ENCODE measurements at regions not wholly inside any gene's neighbourhood (a gene's known extent, or its start where the extent isn't known, plus 50 kb on each side); places are given as distances from the start of the nearest gene placed in this dataset.

DNA sequence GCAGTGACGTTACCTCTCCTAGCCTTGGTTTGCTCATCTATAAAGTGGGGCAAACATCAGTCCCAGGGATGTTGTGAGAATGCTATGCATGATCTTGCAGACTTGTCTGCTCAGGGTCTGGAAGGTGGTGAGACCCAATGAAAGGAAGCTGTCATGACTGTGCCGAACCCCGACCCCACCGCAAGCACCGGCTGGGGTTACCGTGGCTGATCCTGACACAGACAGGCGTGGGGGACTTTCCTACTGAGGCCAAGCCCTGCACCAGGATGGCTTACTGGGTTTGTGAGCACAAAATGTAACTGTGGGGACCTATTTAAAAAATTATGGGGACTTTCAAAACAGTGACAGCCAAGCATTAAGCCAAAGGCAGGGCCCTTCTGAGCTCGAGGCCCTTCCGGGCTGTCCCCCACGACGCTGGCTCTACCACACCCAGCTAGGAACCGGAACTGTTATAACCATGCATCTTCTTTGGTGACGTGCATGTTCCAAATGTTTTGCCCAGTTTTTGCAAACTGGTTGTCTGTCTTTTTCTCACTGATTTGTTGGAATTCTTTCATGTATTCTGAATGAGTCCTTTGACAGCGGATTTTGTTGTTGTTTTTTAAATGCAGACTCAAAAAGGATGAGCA lies 76.6 kb upstream of the PMEPA1 start:
- TF ChIP-seq, protein P1, sequence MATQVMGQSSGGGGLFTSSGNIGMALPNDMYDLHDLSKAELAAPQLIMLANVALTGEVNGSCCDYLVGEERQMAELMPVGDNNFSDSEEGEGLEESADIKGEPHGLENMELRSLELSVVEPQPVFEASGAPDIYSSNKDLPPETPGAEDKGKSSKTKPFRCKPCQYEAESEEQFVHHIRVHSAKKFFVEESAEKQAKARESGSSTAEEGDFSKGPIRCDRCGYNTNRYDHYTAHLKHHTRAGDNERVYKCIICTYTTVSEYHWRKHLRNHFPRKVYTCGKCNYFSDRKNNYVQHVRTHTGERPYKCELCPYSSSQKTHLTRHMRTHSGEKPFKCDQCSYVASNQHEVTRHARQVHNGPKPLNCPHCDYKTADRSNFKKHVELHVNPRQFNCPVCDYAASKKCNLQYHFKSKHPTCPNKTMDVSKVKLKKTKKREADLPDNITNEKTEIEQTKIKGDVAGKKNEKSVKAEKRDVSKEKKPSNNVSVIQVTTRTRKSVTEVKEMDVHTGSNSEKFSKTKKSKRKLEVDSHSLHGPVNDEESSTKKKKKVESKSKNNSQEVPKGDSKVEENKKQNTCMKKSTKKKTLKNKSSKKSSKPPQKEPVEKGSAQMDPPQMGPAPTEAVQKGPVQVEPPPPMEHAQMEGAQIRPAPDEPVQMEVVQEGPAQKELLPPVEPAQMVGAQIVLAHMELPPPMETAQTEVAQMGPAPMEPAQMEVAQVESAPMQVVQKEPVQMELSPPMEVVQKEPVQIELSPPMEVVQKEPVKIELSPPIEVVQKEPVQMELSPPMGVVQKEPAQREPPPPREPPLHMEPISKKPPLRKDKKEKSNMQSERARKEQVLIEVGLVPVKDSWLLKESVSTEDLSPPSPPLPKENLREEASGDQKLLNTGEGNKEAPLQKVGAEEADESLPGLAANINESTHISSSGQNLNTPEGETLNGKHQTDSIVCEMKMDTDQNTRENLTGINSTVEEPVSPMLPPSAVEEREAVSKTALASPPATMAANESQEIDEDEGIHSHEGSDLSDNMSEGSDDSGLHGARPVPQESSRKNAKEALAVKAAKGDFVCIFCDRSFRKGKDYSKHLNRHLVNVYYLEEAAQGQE (IDR thresholded peaks at IDR 0.05; ENCODE audit: insufficient read depth in 1 of 2, low read depth in 2 of 2, low read length in 2 of 2): no peak
- TF ChIP-seq SIN3A (IDR thresholded peaks at IDR 0.05; ENCODE audit: borderline replicate concordance, insufficient read depth, low read length) (no peak), FOXP2 (optimal IDR thresholded peaks at IDR 0.05; ENCODE audit: borderline replicate concordance, extremely low read depth, extremely low read length, insufficient read depth) (no peak), TAF1 (IDR thresholded peaks at IDR 0.05; ENCODE audit: borderline replicate concordance, insufficient read depth, low read length) (no peak), POLR2AphosphoS5 (IDR thresholded peaks at IDR 0.05; ENCODE audit: low read depth, low read length) (no peak)

DNA sequence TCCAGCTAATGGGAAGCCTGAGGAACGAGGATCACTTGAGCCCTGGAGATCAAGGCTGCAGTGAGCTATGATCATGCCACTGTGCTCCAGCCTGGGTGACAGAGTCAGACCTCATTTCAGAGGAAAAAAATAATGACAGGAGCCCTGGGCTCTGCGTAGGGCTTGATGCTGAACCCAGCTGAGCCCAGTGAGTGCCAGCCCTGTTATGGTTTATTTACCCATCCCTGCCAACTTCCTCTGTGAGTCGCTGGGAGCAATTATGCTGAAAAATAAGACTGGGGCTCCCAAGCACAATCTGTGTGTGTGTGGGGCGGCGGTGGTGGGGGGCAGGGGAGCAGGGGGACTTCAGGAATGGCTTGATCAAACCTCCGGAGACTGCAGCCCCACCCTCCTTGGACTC lies 75.9 kb upstream of the PMEPA1 start:
- TF ChIP-seq POLR2AphosphoS5 (IDR thresholded peaks at IDR 0.05; ENCODE audit: low read depth, low read length): no peak
- TF ChIP-seq SIN3A (IDR thresholded peaks at IDR 0.05; ENCODE audit: borderline replicate concordance, insufficient read depth, low read length): no peak
- TF ChIP-seq, protein P1 (IDR thresholded peaks at IDR 0.05; ENCODE audit: insufficient read depth in 1 of 2, low read depth in 2 of 2, low read length in 2 of 2): no peak
- TF ChIP-seq TAF1 (IDR thresholded peaks at IDR 0.05; ENCODE audit: borderline replicate concordance, insufficient read depth, low read length): no peak
- no peak for TF ChIP-seq FOXP2 (optimal IDR thresholded peaks at IDR 0.05; ENCODE audit: borderline replicate concordance, extremely low read depth, extremely low read length, insufficient read depth)

DNA sequence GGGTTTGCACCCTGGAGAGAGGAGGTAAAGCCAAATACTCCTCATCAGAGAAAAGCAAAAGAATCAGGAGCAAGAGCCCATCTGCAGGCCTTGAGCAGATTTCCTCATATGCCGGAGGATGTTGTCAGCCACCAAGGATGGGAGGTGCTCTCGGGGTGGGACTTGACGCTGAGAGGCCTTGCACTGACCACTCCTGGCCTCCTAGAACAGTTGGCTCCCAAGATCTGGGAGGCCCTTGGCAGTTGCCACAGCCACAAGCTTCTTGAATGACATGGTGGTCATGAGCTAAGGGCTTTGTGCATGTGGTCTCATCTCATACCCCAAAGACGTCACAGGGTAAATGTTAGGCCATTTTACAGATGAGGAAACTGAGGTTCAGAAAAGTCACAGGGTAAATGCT lies 75.2 kb upstream of the PMEPA1 start:
- TF ChIP-seq POLR2AphosphoS5 (IDR thresholded peaks at IDR 0.05; ENCODE audit: low read depth, low read length) (no peak), SIN3A (IDR thresholded peaks at IDR 0.05; ENCODE audit: borderline replicate concordance, insufficient read depth, low read length) (no peak), FOXP2 (optimal IDR thresholded peaks at IDR 0.05; ENCODE audit: borderline replicate concordance, extremely low read depth, extremely low read length, insufficient read depth) (no peak), TAF1 (IDR thresholded peaks at IDR 0.05; ENCODE audit: borderline replicate concordance, insufficient read depth, low read length) (no peak)
- TF ChIP-seq, protein P1 (IDR thresholded peaks at IDR 0.05; ENCODE audit: insufficient read depth in 1 of 2, low read depth in 2 of 2, low read length in 2 of 2): no peak

DNA sequence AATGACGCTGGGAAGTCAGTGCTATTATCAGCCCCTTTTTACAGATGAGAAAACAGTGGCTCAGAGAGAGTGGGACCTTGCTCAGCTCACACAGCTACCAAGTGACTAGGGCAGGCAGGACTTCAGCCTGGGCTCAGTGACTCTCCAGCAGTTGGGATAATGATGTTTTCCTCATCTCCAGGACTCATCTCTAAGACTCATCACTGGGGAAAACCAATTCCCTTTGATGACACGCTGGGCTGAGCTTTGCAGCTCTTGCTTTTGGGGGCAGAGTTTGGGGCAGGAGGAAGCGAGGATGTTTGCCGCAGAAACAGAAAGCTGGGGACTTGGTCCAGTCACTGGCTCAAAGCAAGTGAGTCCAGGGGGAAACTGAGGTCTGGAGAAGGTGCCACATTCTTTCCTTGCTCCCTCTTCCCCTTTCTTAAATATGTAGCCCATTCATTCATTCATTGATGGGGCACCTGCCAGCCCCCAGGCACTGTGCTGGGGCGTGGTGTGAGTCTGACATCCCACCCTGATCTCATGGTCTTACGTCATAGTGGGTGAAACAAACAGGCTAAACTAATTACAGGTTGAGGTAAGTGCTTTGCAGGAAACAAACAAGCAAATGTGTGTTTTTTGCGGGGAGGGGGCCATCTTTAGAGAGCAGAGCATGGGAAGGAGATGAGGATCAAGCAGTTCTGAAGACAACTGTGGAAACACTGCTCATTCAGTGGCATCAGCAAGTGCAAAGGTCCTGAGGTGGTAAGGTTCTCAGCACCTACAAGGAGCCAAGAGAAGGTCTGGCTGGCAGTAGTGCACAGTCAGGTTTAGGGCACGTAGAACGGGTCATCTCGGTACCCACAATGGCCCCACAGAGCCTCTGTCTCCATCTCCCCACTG lies 74.4 kb upstream of the PMEPA1 start:
- no peak for TF ChIP-seq FOXP2 (optimal IDR thresholded peaks at IDR 0.05; ENCODE audit: borderline replicate concordance, extremely low read depth, extremely low read length, insufficient read depth)
- no peak for TF ChIP-seq POLR2AphosphoS5 (IDR thresholded peaks at IDR 0.05; ENCODE audit: low read depth, low read length)
- TF ChIP-seq SIN3A (IDR thresholded peaks at IDR 0.05; ENCODE audit: borderline replicate concordance, insufficient read depth, low read length): no peak
- TF ChIP-seq TAF1 (IDR thresholded peaks at IDR 0.05; ENCODE audit: borderline replicate concordance, insufficient read depth, low read length): no peak
- TF ChIP-seq, protein P1 (IDR thresholded peaks at IDR 0.05; ENCODE audit: insufficient read depth in 1 of 2, low read depth in 2 of 2, low read length in 2 of 2): no peak
